GM08714 (cell line): ENCODE measurements at regions not wholly inside any gene's neighbourhood (a gene's known extent, or its start where the extent isn't known, plus 50 kb on each side); places are given as distances from the start of the nearest gene placed in this dataset.
"Not testable (repeated sequence)": the region's sequence is repeated elsewhere in the genome, so short reads cannot be mapped to it uniquely, and the experiment has no call there.

Experiments used
- H3K4me3 ChIP-seq: fragments of 200-500 bp; sonication (Bioruptor generic); 2 replicates; pipeline ENCODE4 v1.5.1; 2014; ENCODE audit warnings: mild to moderate bottlenecking, low read length, inconsistent platforms
- ZNF274 ChIP-seq: IDR thresholded peaks from 2 replicates; pipeline ENCODE4 v1.6.1; 2012; ENCODE audit warnings: mild to moderate bottlenecking, low read depth, low read length

GRCh38 chr11:127993788-127994187, 593.6 kb downstream of the ETS1 start:
- H3K4me3 ChIP-seq, result no peak overlapping the region
- no peak for TF ChIP-seq ZNF274

GRCh38 chr11:127993281-127993680, 594.1 kb downstream of the ETS1 start:
- H3K4me3 ChIP-seq, result no peak overlapping the region

GRCh38 chr11:127986073-127986472, 601.3 kb downstream of the ETS1 start:
- no peak overlapping the region for H3K4me3 ChIP-seq
- no peak for TF ChIP-seq ZNF274

More at GRCh38 chr11:127993281-127993680, 594.1 kb downstream of the ETS1 start:
- no peak for TF ChIP-seq ZNF274

GRCh38 chr11:127972816-127973215, 614.5 kb downstream of the ETS1 start:
- TF ChIP-seq ZNF274, result no peak
- H3K4me3 ChIP-seq, result no peak overlapping the region

GRCh38 chr11:127971448-127971847, 615.9 kb downstream of the ETS1 start:
- TF ChIP-seq ZNF274, result no peak
- H3K4me3 ChIP-seq, result no peak overlapping the region

- no peak overlapping the region for H3K4me3 ChIP-seq
- TF ChIP-seq ZNF274, result no peak
Measured at GRCh38 chr11:127966821-127967220, 620.5 kb downstream of the ETS1 start.

- H3K4me3 ChIP-seq, result no peak overlapping the region
- no peak for TF ChIP-seq ZNF274
Measured at GRCh38 chr11:127965939-127966668, 621.3 kb downstream of the ETS1 start.

- no peak overlapping the region for H3K4me3 ChIP-seq
- TF ChIP-seq ZNF274, result no peak
Measured at GRCh38 chr11:127962416-127962815, 624.9 kb downstream of the ETS1 start.

GRCh38 chr11:127950162-127950561, 637.2 kb downstream of the ETS1 start:
- no peak for TF ChIP-seq ZNF274
- no peak overlapping the region for H3K4me3 ChIP-seq

GRCh38 chr11:127943763-127944162, 643.6 kb downstream of the ETS1 start:
- TF ChIP-seq ZNF274, result no peak
- no peak overlapping the region for H3K4me3 ChIP-seq

- TF ChIP-seq ZNF274, result no peak
- H3K4me3 ChIP-seq, result no peak overlapping the region
Measured at GRCh38 chr11:127943152-127943551, 644.2 kb downstream of the ETS1 start.

- not testable (repeated sequence) for H3K4me3 ChIP-seq
Measured at GRCh38 chr11:127941554-127941953, 645.8 kb downstream of the ETS1 start.

GRCh38 chr11:127939000-127939399, 648.4 kb downstream of the ETS1 start:
- no peak overlapping the region for H3K4me3 ChIP-seq
- TF ChIP-seq ZNF274, result no peak

GRCh38 chr11:127935081-127935480, 652.3 kb downstream of the ETS1 start:
- H3K4me3 ChIP-seq, result no peak overlapping the region
- TF ChIP-seq ZNF274, result no peak

- not testable (repeated sequence) for H3K4me3 ChIP-seq
Measured at GRCh38 chr11:127933961-127934360, 653.4 kb downstream of the ETS1 start.

GRCh38 chr11:127931803-127932202, 655.6 kb downstream of the ETS1 start:
- TF ChIP-seq ZNF274, result no peak
- no peak overlapping the region for H3K4me3 ChIP-seq

- TF ChIP-seq ZNF274, result no peak
Measured at GRCh38 chr11:127926721-127927120, 660.6 kb downstream of the ETS1 start.

More at GRCh38 chr11:127926721-127927120, 660.6 kb downstream of the ETS1 start:
- H3K4me3 ChIP-seq, result no peak overlapping the region
